ENCODE measurements at regions not wholly inside any gene's neighbourhood (a gene's known extent, or its start where the extent isn't known, plus 50 kb on each side); places are given as distances from the start of the nearest gene placed in this dataset.

- Histone ChIP-seq H3K4me1 (ENCODE audit: control insufficient read depth in 5 of 5, insufficient read depth in 5 of 5, low read length in 5 of 5) (peaks cover 0 to 15% (median 2%) of the 10 kb centered on the region in 5 donors), H3K27ac (ENCODE audit: low read depth in 1 of 2, low read length in 1 of 2) (no peak overlapping the region), H3K9me3 (ENCODE audit: control insufficient read depth in 4 of 4, insufficient read depth in 3 of 4, low read length in 3 of 4) (peaks cover 0 to 3% (median 0%) of the 10 kb centered on the region in 4 donors), H3K4me3 (no peak overlapping the region), H3K36me3 (ENCODE audit: control insufficient read depth in 4 of 4, insufficient read depth in 4 of 4, low read length in 4 of 4) (no peaks in the 10 kb centered on the region), H3K27me3 (ENCODE audit: control insufficient read depth in 3 of 3, insufficient read depth in 3 of 3, low read length in 2 of 3) (no peaks in the 10 kb centered on the region), H3K9ac (ENCODE audit: insufficient read depth in 1 of 2, low read length in 2 of 2) (no peak overlapping the region)
- ATAC-seq (ENCODE audit: insufficient read depth, low FRiP score) (no peak), DNase-seq (no peak)
- 81 to 85% methylated on average over 3 of the region's 3 CpGs for WGBS, 2 donors
- no peak for TF ChIP-seq CTCF (IDR thresholded peaks at IDR 0.05; ENCODE audit: control extremely low read depth, extremely low read depth)
These were observed 886.2 kb downstream of the LTN1 start for GRCh38 chr21:28106370-28106890.

GRCh38 chr21:28104346-28104745 is 888.3 kb downstream of the LTN1 start:
- TF ChIP-seq CTCF (IDR thresholded peaks at IDR 0.05; ENCODE audit: control extremely low read depth, extremely low read depth) = no peak

GRCh38 chr21:28100366-28100765 is 892.3 kb downstream of the LTN1 start:
- ATAC-seq (ENCODE audit: insufficient read depth, low FRiP score) (no peak), DNase-seq (no peak)
- WGBS, 2 donors = 88 to 92% methylated on average over 5 of the region's 5 CpGs
- H3K27ac ChIP-seq (ENCODE audit: low read depth in 1 of 2, low read length in 1 of 2) = no peak overlapping the region
- H3K9me3 ChIP-seq (ENCODE audit: control insufficient read depth in 4 of 4, insufficient read depth in 3 of 4, low read length in 3 of 4) = no peaks in the 10 kb centered on the region
- no peak overlapping the region for H3K9ac ChIP-seq (ENCODE audit: insufficient read depth in 1 of 2, low read length in 2 of 2)
- H3K4me3 ChIP-seq = no peak overlapping the region
- no peaks in the 10 kb centered on the region for H3K36me3 ChIP-seq (ENCODE audit: control insufficient read depth in 4 of 4, insufficient read depth in 4 of 4, low read length in 4 of 4)
- TF ChIP-seq CTCF (IDR thresholded peaks at IDR 0.05; ENCODE audit: control extremely low read depth, extremely low read depth) = no peak
- peaks cover 0 to 15% (median 5%) of the 10 kb centered on the region in 5 donors for H3K4me1 ChIP-seq (ENCODE audit: control insufficient read depth in 5 of 5, insufficient read depth in 5 of 5, low read length in 5 of 5)
- no peaks in the 10 kb centered on the region for H3K27me3 ChIP-seq (ENCODE audit: control insufficient read depth in 3 of 3, insufficient read depth in 3 of 3, low read length in 2 of 3)

More at GRCh38 chr21:28104346-28104745, 888.3 kb downstream of the LTN1 start:
- DNase-seq (no peak), ATAC-seq (ENCODE audit: insufficient read depth, low FRiP score) (no peak)
- Histone ChIP-seq H3K27ac (ENCODE audit: low read depth in 1 of 2, low read length in 1 of 2) (no peak overlapping the region), H3K27me3 (ENCODE audit: control insufficient read depth in 3 of 3, insufficient read depth in 3 of 3, low read length in 2 of 3) (no peaks in the 10 kb centered on the region), H3K9ac (ENCODE audit: insufficient read depth in 1 of 2, low read length in 2 of 2) (no peak overlapping the region), H3K9me3 (ENCODE audit: control insufficient read depth in 4 of 4, insufficient read depth in 3 of 4, low read length in 3 of 4) (no peaks in the 10 kb centered on the region), H3K36me3 (ENCODE audit: control insufficient read depth in 4 of 4, insufficient read depth in 4 of 4, low read length in 4 of 4) (no peaks in the 10 kb centered on the region), H3K4me3 (no peak overlapping the region), H3K4me1 (ENCODE audit: control insufficient read depth in 5 of 5, insufficient read depth in 5 of 5, low read length in 5 of 5) (peaks cover 0 to 10% (median 7%) of the 10 kb centered on the region in 5 donors)
- 65 to 86% methylated on average over 5 of the region's 5 CpGs for WGBS, 2 donors

Data from lung (tissue), 11 donors.